ENCODE measurements at regions not wholly inside any gene's neighbourhood (a gene's known extent, or its start where the extent isn't known, plus 50 kb on each side); places are given as distances from the start of the nearest gene placed in this dataset.

- H3K4me3 ChIP-seq (replicated peaks; ENCODE audit: low read depth, low read length): no peak overlapping the region
- no peak for TF ChIP-seq CTCF (IDR thresholded peaks at IDR 0.05; ENCODE audit: insufficient read depth, low read length, poor library complexity, severe bottlenecking)
- no peaks in the 10 kb centered on the region for H3K36me3 ChIP-seq (ENCODE audit: control insufficient read depth, insufficient read depth, low read length)
- no peaks in the 10 kb centered on the region for H3K27me3 ChIP-seq (replicated peaks; ENCODE audit: control insufficient read depth, insufficient read depth, low read length)
- no peak for DNase-seq (ENCODE audit: extremely low read depth, insufficient read length)
Observed at GRCh38 chr2:108124736-108125495, 114.9 kb upstream of the SULT1C3 start.

- no peak for TF ChIP-seq CTCF (IDR thresholded peaks at IDR 0.05; ENCODE audit: insufficient read depth, low read length, poor library complexity, severe bottlenecking)
- Histone ChIP-seq H3K36me3 (ENCODE audit: control insufficient read depth, insufficient read depth, low read length) (no peaks in the 10 kb centered on the region), H3K27me3 (replicated peaks; ENCODE audit: control insufficient read depth, insufficient read depth, low read length) (no peaks in the 10 kb centered on the region), H3K4me3 (replicated peaks; ENCODE audit: low read depth, low read length) (no peak overlapping the region)
- no peak for DNase-seq (ENCODE audit: extremely low read depth, insufficient read length)
Observed at GRCh38 chr2:108125581-108125980, 114.2 kb upstream of the SULT1C3 start.

- no peak for DNase-seq (ENCODE audit: extremely low read depth, insufficient read length)
- no peak for TF ChIP-seq CTCF (IDR thresholded peaks at IDR 0.05; ENCODE audit: insufficient read depth, low read length, poor library complexity, severe bottlenecking)
- Histone ChIP-seq H3K4me3 (replicated peaks; ENCODE audit: low read depth, low read length) (no peak overlapping the region), H3K27me3 (replicated peaks; ENCODE audit: control insufficient read depth, insufficient read depth, low read length) (no peaks in the 10 kb centered on the region), H3K36me3 (ENCODE audit: control insufficient read depth, insufficient read depth, low read length) (no peaks in the 10 kb centered on the region)
Observed at GRCh38 chr2:108128249-108128648, 111.5 kb upstream of the SULT1C3 start.

GRCh38 chr2:108129636-108130035, 110.1 kb upstream of the SULT1C3 start:
- H3K4me3 ChIP-seq (replicated peaks; ENCODE audit: low read depth, low read length): no peak overlapping the region
- no peak for TF ChIP-seq CTCF (IDR thresholded peaks at IDR 0.05; ENCODE audit: insufficient read depth, low read length, poor library complexity, severe bottlenecking)
- no peak for DNase-seq (ENCODE audit: extremely low read depth, insufficient read length)
- no peaks in the 10 kb centered on the region for H3K27me3 ChIP-seq (replicated peaks; ENCODE audit: control insufficient read depth, insufficient read depth, low read length)
- H3K36me3 ChIP-seq (ENCODE audit: control insufficient read depth, insufficient read depth, low read length): no peaks in the 10 kb centered on the region

- H3K36me3 ChIP-seq (ENCODE audit: control insufficient read depth, insufficient read depth, low read length): no peaks in the 10 kb centered on the region
- no peak overlapping the region for H3K4me3 ChIP-seq (replicated peaks; ENCODE audit: low read depth, low read length)
- no peak for TF ChIP-seq CTCF (IDR thresholded peaks at IDR 0.05; ENCODE audit: insufficient read depth, low read length, poor library complexity, severe bottlenecking)
- no peaks in the 10 kb centered on the region for H3K27me3 ChIP-seq (replicated peaks; ENCODE audit: control insufficient read depth, insufficient read depth, low read length)
- DNase-seq (ENCODE audit: extremely low read depth, insufficient read length): no peak
Observed at GRCh38 chr2:108133457-108133856, 106.3 kb upstream of the SULT1C3 start.

- H3K27me3 ChIP-seq (replicated peaks; ENCODE audit: control insufficient read depth, insufficient read depth, low read length): no peaks in the 10 kb centered on the region
- DNase-seq (ENCODE audit: extremely low read depth, insufficient read length): no peak
Observed at GRCh38 chr2:108139521-108139920, 100.2 kb upstream of the SULT1C3 start.

More at GRCh38 chr2:108139521-108139920, 100.2 kb upstream of the SULT1C3 start:
- Histone ChIP-seq H3K4me3 (replicated peaks; ENCODE audit: low read depth, low read length) (no peak overlapping the region), H3K36me3 (ENCODE audit: control insufficient read depth, insufficient read depth, low read length) (no peaks in the 10 kb centered on the region)
- TF ChIP-seq CTCF (IDR thresholded peaks at IDR 0.05; ENCODE audit: insufficient read depth, low read length, poor library complexity, severe bottlenecking): no peak

All from GM06990 (cell line).